ENCODE measurements at regions not wholly inside any gene's neighbourhood (a gene's known extent, or its start where the extent isn't known, plus 50 kb on each side); places are given as distances from the start of the nearest gene placed in this dataset.

GRCh38 chr12:24487606-24488005 lies 461.3 kb downstream of the BCAT1 start:
- TF ChIP-seq EZH2 (IDR thresholded peaks at IDR 0.05) (no peak), CTCF (IDR thresholded peaks at IDR 0.05) (no peak), EZH2phosphoT487 (IDR thresholded peaks at IDR 0.05) (no peak)

Measured in neural progenitor cell (in vitro differentiated cells).